ENCODE measurements at regions not wholly inside any gene's neighbourhood (a gene's known extent, or its start where the extent isn't known, plus 50 kb on each side); places are given as distances from the start of the nearest gene placed in this dataset.
"Not testable (repeated sequence)": the region's sequence is repeated elsewhere in the genome, so short reads cannot be mapped to it uniquely, and the experiment has no call there.

GRCh38 chr3:150328654-150329040 lies 79.5 kb upstream of the TSC22D2 start:
- DNase-seq (ENCODE audit: low spot score), result no peak

GRCh38 chr3:150327678-150328653 lies 80.1 kb upstream of the TSC22D2 start:
- no peak for DNase-seq (ENCODE audit: low spot score)

- no peak for DNase-seq (ENCODE audit: low spot score)
Measured at GRCh38 chr3:150324788-150325187, 83.3 kb upstream of the TSC22D2 start.

- DNase-seq (ENCODE audit: low spot score), result no peak
Measured at GRCh38 chr3:150324245-150324644, 83.9 kb upstream of the TSC22D2 start.

GRCh38 chr3:150323770-150324169 lies 84.3 kb upstream of the TSC22D2 start:
- DNase-seq (ENCODE audit: low spot score), result no peak

- DNase-seq (ENCODE audit: low spot score), result not testable (repeated sequence)
Measured at GRCh38 chr3:150323091-150323490, 85.0 kb upstream of the TSC22D2 start.

- DNase-seq (ENCODE audit: low spot score), result not testable (repeated sequence)
Measured at GRCh38 chr3:150320971-150321370, 87.1 kb upstream of the TSC22D2 start.

GRCh38 chr3:150319900-150320299 lies 88.2 kb upstream of the TSC22D2 start:
- no peak for DNase-seq (ENCODE audit: low spot score)

GRCh38 chr3:150317469-150317868 lies 90.6 kb upstream of the TSC22D2 start:
- no peak for DNase-seq (ENCODE audit: low spot score)

GRCh38 chr3:150315721-150316120 lies 92.4 kb upstream of the TSC22D2 start:
- no peak for DNase-seq (ENCODE audit: low spot score)

GRCh38 chr3:150314248-150315004 lies 93.7 kb upstream of the TSC22D2 start:
- DNase-seq (ENCODE audit: low spot score), result peak; percentile 7

- no peak for DNase-seq (ENCODE audit: low spot score)
Measured at GRCh38 chr3:150312018-150312657, 96.0 kb upstream of the TSC22D2 start.

GRCh38 chr3:150311156-150311555 lies 96.9 kb upstream of the TSC22D2 start:
- DNase-seq (ENCODE audit: low spot score), result no peak

- DNase-seq (ENCODE audit: low spot score), result no peak
Measured at GRCh38 chr3:150309557-150309956, 98.5 kb upstream of the TSC22D2 start.

- DNase-seq (ENCODE audit: low spot score), result no peak
Measured at GRCh38 chr3:150309257-150309542, 98.9 kb upstream of the TSC22D2 start.

- DNase-seq (ENCODE audit: low spot score), result no peak
Measured at GRCh38 chr3:150308481-150309256, 99.4 kb upstream of the TSC22D2 start.

GRCh38 chr3:150308037-150308319 lies 100.1 kb upstream of the TSC22D2 start:
- DNase-seq (ENCODE audit: low spot score), result no peak

- DNase-seq (ENCODE audit: low spot score), result no peak
Measured at GRCh38 chr3:150307311-150308036, 100.6 kb upstream of the TSC22D2 start.

- DNase-seq (ENCODE audit: low spot score), result no peak
Measured at GRCh38 chr3:150306906-150307305, 101.2 kb upstream of the TSC22D2 start.

GRCh38 chr3:150306083-150306482 lies 102.0 kb upstream of the TSC22D2 start:
- no peak for DNase-seq (ENCODE audit: low spot score)

- DNase-seq (ENCODE audit: low spot score), result no peak
Measured at GRCh38 chr3:150303768-150304167, 104.3 kb upstream of the TSC22D2 start.

- no peak for DNase-seq (ENCODE audit: low spot score)
Measured at GRCh38 chr3:150302246-150302645, 105.9 kb upstream of the TSC22D2 start.

All from hematopoietic multipotent progenitor cell treated with erythropoietin and hydrocortisone succinate and interleukin-3 and kit ligand, for 15 days (in vitro differentiated cells).